ENCODE measurements at regions not wholly inside any gene's neighbourhood (a gene's known extent, or its start where the extent isn't known, plus 50 kb on each side); places are given as distances from the start of the nearest gene placed in this dataset.
A peak's percentile ranks its signal among the peaks of the same experiment; 100 is the strongest.

GRCh38 chr21:43364261-43364510, 62.7 kb downstream of the SIK1 start:
- ATAC-seq (no peak), DNase-seq (no peak)
- no peaks in the 10 kb centered on the region for H3K9me3 ChIP-seq
- 87 to 98% (median 90%) methylated on average over 7 of the region's 7 CpGs for WGBS, 4 donors
- no peak overlapping the region for H3K4me3 ChIP-seq
- no peaks in the 10 kb centered on the region for H3K36me3 ChIP-seq
- intact Hi-C loops (cut with DNase I), result no loop called here
- H3K27me3 ChIP-seq, result no peaks in the 10 kb centered on the region
- TF ChIP-seq POLR2A (IDR thresholded peaks at IDR 0.05) (no peak), CTCF (IDR thresholded peaks at IDR 0.05) (no peak)
- H3K27ac ChIP-seq, result no peak overlapping the region
- H3K4me1 ChIP-seq, result peaks cover 0 to 40% (median 24%) of the 10 kb centered on the region in 12 donors

- H3K4me1 ChIP-seq, result peaks cover 0 to 40% (median 24%) of the 10 kb centered on the region in 12 donors
- DNase-seq, result no peak
- H3K4me3 ChIP-seq, result no peak overlapping the region
- H3K36me3 ChIP-seq, result no peaks in the 10 kb centered on the region
- H3K9me3 ChIP-seq, result no peaks in the 10 kb centered on the region
- no peak for ATAC-seq
- 93 to 98% (median 94%) methylated on average over 23 to 24 of the region's 24 CpGs for WGBS, 4 donors
- intact Hi-C loops (cut with DNase I), result no loop called here
- H3K27me3 ChIP-seq, result no peaks in the 10 kb centered on the region
- TF ChIP-seq CTCF (IDR thresholded peaks at IDR 0.05) (no peak), POLR2A (IDR thresholded peaks at IDR 0.05) (no peak)
- peak overlapping the region in 5 of 12 donors; percentile 90 to 95 (median 94) for H3K27ac ChIP-seq
These were observed 63.2 kb downstream of the SIK1 start for GRCh38 chr21:43363506-43364260.

- Histone ChIP-seq H3K27ac (peak overlapping the region; percentile 76 to 98 (median 92)), H3K4me3 (peak overlapping the region in 5 of 12 donors; percentile 38 to 55 (median 45)), H3K4me1 (peaks cover 0 to 40% (median 24%) of the 10 kb centered on the region in 12 donors), H3K9me3 (no peaks in the 10 kb centered on the region), H3K27me3 (no peaks in the 10 kb centered on the region), H3K36me3 (no peaks in the 10 kb centered on the region)
- WGBS, 4 donors, result 88 to 94% (median 91%) methylated on average over 12 to 13 of the region's 13 CpGs
- ATAC-seq, result no peak
- TF ChIP-seq POLR2A (IDR thresholded peaks at IDR 0.05) (no peak), CTCF (IDR thresholded peaks at IDR 0.05) (no peak)
- intact Hi-C loops (cut with DNase I), result no loop called here
- no peak for DNase-seq
These were observed 64.0 kb downstream of the SIK1 start for GRCh38 chr21:43362915-43363314.

- TF ChIP-seq POLR2A (IDR thresholded peaks at IDR 0.05), result no peak
- peak in 2 of 12 donors; percentile 20 to 23 for TF ChIP-seq CTCF (IDR thresholded peaks at IDR 0.05)
- no peaks in the 10 kb centered on the region for H3K9me3 ChIP-seq
- H3K27ac ChIP-seq, result peak overlapping the region; percentile 76 to 98 (median 92)
- intact Hi-C loops (cut with DNase I), result no loop called here
- WGBS, 4 donors, result 27 to 48% (median 29%) methylated on average over 14 to 35 of the region's 35 CpGs
- DNase-seq (peak; percentile 87 to 90 (median 88)), ATAC-seq (peak; percentile 56 to 89 (median 70))
- H3K4me3 ChIP-seq, result peak overlapping the region in 11 of 12 donors; percentile 7 to 55 (median 45)
- H3K4me1 ChIP-seq, result peaks cover 0 to 37% (median 24%) of the 10 kb centered on the region in 12 donors
- H3K27me3 ChIP-seq, result no peaks in the 10 kb centered on the region
- no peaks in the 10 kb centered on the region for H3K36me3 ChIP-seq
These were observed 64.6 kb downstream of the SIK1 start for GRCh38 chr21:43362321-43362791.
